Left lung (tissue), 4 donors: ENCODE measurements at regions not wholly inside any gene's neighbourhood (a gene's known extent, or its start where the extent isn't known, plus 50 kb on each side); places are given as distances from the start of the nearest gene placed in this dataset.

Source experiments
- ATAC-seq: fragments of 200-7000 bp; cut with Tn5 transposase; one replicate; pipeline ENCODE4 v1.9.1; 2020; ENCODE audit warnings: moderate library complexity
- DNase-seq, 4 donors: peaks; one replicate each; pipeline ENCODE4 v3.0.0-alpha.2; 2013 to 2020
- H3K27ac ChIP-seq, 2 donors: fragments of 200-600 bp; sonication (generic) in 1 of 2; one replicate each; pipeline versions ENCODE4 v1.5.0 to v1.8.0; 2020 to 2021
- H3K27me3 ChIP-seq, 2 donors: fragments of 200-600 bp; sonication (generic) in 1 of 2; one replicate each; pipeline versions ENCODE4 v1.5.0 to v1.8.0; 2020 to 2021
- H3K36me3 ChIP-seq, 2 donors: fragments of 200-600 bp; sonication (generic) in 1 of 2; one replicate each; pipeline versions ENCODE4 v1.5.0 to v1.8.0; 2020 to 2021
- H3K4me1 ChIP-seq, 2 donors: fragments of 200-600 bp; one replicate each; pipeline ENCODE4 v1.8.0; 2021
- H3K4me3 ChIP-seq, 2 donors: fragments of 200-600 bp; sonication (generic) in 1 of 2; one replicate each; pipeline versions ENCODE4 v1.5.0 to v1.8.0; 2020 to 2021; ENCODE audit warnings: mild to moderate bottlenecking in 1 of 2
- H3K9me3 ChIP-seq, 2 donors: fragments of 200-600 bp; sonication (generic) in 1 of 2; one replicate each; pipeline versions ENCODE4 v1.5.0 to v1.8.0; 2020 to 2021
- intact Hi-C, 2 donors: fragments of 100-400 bp; cut with DNase I; formaldehyde crosslinking; loops; one replicate each; pipeline versions ENCODE4 v1.11.2 to v1.14.2; 2022
- TF ChIP-seq, protein P1 (sequence below), 2 donors: fragments of 200-600 bp; sonication (generic) in 1 of 2; IDR thresholded peaks; one replicate each; pipeline versions ENCODE4 v1.5.0 to v1.8.0; 2021; ENCODE audit warnings: antibody characterized with exemption in 2 of 2
- donor health status: DM: no; HTN: yes; CAD: no.
- donor health status: DM: no; HTN: no; CAD: no.

DNA sequence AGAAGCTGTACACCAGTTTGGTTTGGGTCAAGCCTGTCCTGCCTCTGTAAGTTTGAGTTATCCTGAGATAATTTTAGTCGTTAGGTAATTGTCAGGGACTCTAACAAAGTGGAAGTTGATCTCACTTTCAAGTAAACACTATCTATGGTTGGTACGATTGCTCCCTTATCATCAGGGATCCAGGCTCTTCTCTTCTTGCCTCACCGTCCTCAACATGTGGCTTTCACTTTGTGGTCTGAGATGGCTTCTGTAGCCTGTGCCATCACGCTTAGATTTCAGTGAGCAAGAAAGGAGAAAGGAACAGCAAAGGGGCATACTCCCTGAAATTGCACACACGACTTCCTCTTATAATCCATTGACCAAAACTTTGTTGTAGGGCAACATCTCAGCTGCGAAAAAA lies 115.6 kb downstream of the CTAGE1 start:
- Histone ChIP-seq H3K4me3 (no peak overlapping the region), H3K9me3 (no peaks in the 10 kb centered on the region), H3K36me3 (no peaks in the 10 kb centered on the region), H3K27ac (no peak overlapping the region), H3K4me1 (peaks cover 4 to 8% of the 10 kb centered on the region in 2 donors), H3K27me3 (no peaks in the 10 kb centered on the region)
- no peak for DNase-seq
- TF ChIP-seq, protein P1, sequence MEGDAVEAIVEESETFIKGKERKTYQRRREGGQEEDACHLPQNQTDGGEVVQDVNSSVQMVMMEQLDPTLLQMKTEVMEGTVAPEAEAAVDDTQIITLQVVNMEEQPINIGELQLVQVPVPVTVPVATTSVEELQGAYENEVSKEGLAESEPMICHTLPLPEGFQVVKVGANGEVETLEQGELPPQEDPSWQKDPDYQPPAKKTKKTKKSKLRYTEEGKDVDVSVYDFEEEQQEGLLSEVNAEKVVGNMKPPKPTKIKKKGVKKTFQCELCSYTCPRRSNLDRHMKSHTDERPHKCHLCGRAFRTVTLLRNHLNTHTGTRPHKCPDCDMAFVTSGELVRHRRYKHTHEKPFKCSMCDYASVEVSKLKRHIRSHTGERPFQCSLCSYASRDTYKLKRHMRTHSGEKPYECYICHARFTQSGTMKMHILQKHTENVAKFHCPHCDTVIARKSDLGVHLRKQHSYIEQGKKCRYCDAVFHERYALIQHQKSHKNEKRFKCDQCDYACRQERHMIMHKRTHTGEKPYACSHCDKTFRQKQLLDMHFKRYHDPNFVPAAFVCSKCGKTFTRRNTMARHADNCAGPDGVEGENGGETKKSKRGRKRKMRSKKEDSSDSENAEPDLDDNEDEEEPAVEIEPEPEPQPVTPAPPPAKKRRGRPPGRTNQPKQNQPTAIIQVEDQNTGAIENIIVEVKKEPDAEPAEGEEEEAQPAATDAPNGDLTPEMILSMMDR (IDR thresholded peaks at IDR 0.05), result no peak
- intact Hi-C loops, result no loop called here
- ATAC-seq, result no peak

- no peaks in the 10 kb centered on the region for H3K27me3 ChIP-seq
- intact Hi-C loops, result no loop called here
- H3K27ac ChIP-seq, result no peak overlapping the region
- DNase-seq, result no peak
- TF ChIP-seq, protein P1 (IDR thresholded peaks at IDR 0.05), result no peak
- no peaks in the 10 kb centered on the region for H3K9me3 ChIP-seq
- ATAC-seq, result no peak
- H3K36me3 ChIP-seq, result no peaks in the 10 kb centered on the region
- no peak overlapping the region for H3K4me3 ChIP-seq
- peaks cover 4 to 8% of the 10 kb centered on the region in 2 donors for H3K4me1 ChIP-seq
Measured at GRCh38 chr18:22300665-22301636, 116.8 kb downstream of the CTAGE1 start.

DNA sequence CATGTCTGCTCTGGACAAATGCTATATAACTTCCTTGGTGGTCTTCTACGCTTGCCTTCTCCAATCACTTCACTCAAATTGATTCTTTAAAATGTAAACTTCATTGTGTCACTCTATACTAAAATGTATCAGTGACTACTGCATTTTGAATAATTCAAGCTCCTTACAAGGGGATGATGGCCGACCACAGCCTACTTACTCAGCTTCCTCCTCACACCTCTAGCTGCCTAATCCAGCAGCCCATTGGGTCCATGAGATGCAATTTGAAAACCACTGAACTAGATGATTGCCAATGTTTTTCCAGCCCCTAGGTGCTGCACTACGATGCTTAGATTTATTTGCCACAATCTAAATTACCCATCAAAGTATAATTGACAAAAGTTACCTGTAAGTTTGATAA lies 120.7 kb downstream of the CTAGE1 start:
- Histone ChIP-seq H3K27ac (no peak overlapping the region), H3K27me3 (no peaks in the 10 kb centered on the region), H3K4me1 (peaks cover 4 to 8% of the 10 kb centered on the region in 2 donors), H3K36me3 (no peaks in the 10 kb centered on the region), H3K4me3 (no peak overlapping the region), H3K9me3 (no peaks in the 10 kb centered on the region)
- DNase-seq (no peak), ATAC-seq (no peak)
- intact Hi-C loops, result no loop called here
- TF ChIP-seq, protein P1 (IDR thresholded peaks at IDR 0.05), result no peak

GRCh38 chr18:22296304-22296703 lies 121.4 kb downstream of the CTAGE1 start:
- H3K4me3 ChIP-seq, result no peak overlapping the region
- intact Hi-C loops, result no loop called here
- ATAC-seq (no peak), DNase-seq (no peak)
- H3K9me3 ChIP-seq, result no peaks in the 10 kb centered on the region
- H3K36me3 ChIP-seq, result no peaks in the 10 kb centered on the region
- peaks cover 0 to 4% of the 10 kb centered on the region in 2 donors for H3K4me1 ChIP-seq
- H3K27ac ChIP-seq, result no peak overlapping the region
- TF ChIP-seq, protein P1 (IDR thresholded peaks at IDR 0.05), result no peak
- no peaks in the 10 kb centered on the region for H3K27me3 ChIP-seq

- Histone ChIP-seq H3K27ac (no peak overlapping the region), H3K4me1 (no peaks in the 10 kb centered on the region), H3K4me3 (no peak overlapping the region), H3K36me3 (no peaks in the 10 kb centered on the region), H3K9me3 (peaks cover 0 to under 1% of the 10 kb centered on the region in 2 donors), H3K27me3 (no peaks in the 10 kb centered on the region)
- no peak for ATAC-seq
- no peak for DNase-seq
- TF ChIP-seq, protein P1 (IDR thresholded peaks at IDR 0.05), result no peak
- intact Hi-C loops, result no loop called here
Measured at GRCh38 chr18:22293417-22293816, 124.0 kb downstream of the GATA6 start.
